Epithelial cell of esophagus (primary cell): ENCODE measurements at regions not wholly inside any gene's neighbourhood (a gene's known extent, or its start where the extent isn't known, plus 50 kb on each side); places are given as distances from the start of the nearest gene placed in this dataset.
A peak's percentile ranks its signal among the peaks of the same experiment; 100 is the strongest.

Experiments
- DNase-seq: peaks from one replicate; pipeline ENCODE4 v3.0.0; 2010; ENCODE audit warnings: low read depth
- H3K4me3 ChIP-seq: 2 replicates; pipeline ENCODE4 v1.5.1; 2011; ENCODE audit warnings: mild to moderate bottlenecking, low read length, control low read depth
- CTCF ChIP-seq: IDR thresholded peaks from 2 replicates; pipeline ENCODE4 v1.5.1; 2011; ENCODE audit warnings: low read depth, mild to moderate bottlenecking, low read length, control low read depth, inconsistent platforms; ENCODE audit not compliant: insufficient read depth; ENCODE audit errors: missing control alignments

GRCh38 chr12:92987362-92987761 lies 58.3 kb upstream of the EEA1 start:
- H3K4me3 ChIP-seq = no peak overlapping the region
- TF ChIP-seq CTCF = peak; percentile 52
- peak; percentile 82 for DNase-seq

GRCh38 chr12:92987846-92988621 lies 58.9 kb upstream of the EEA1 start:
- no peak overlapping the region for H3K4me3 ChIP-seq
- no peak for DNase-seq
- no peak for TF ChIP-seq CTCF

- DNase-seq = no peak
- H3K4me3 ChIP-seq = no peak overlapping the region
- no peak for TF ChIP-seq CTCF
These were observed 59.6 kb upstream of the EEA1 start for GRCh38 chr12:92988622-92989130.

- DNase-seq = no peak
- no peak for TF ChIP-seq CTCF
- H3K4me3 ChIP-seq = no peak overlapping the region
These were observed 60.8 kb upstream of the EEA1 start for GRCh38 chr12:92989715-92990484.

- no peak for TF ChIP-seq CTCF
- DNase-seq = no peak
- no peak overlapping the region for H3K4me3 ChIP-seq
These were observed 62.0 kb upstream of the EEA1 start for GRCh38 chr12:92991134-92991533.

- TF ChIP-seq CTCF = no peak
- no peak for DNase-seq
These were observed 62.9 kb upstream of the EEA1 start for GRCh38 chr12:92992041-92992440.

GRCh38 chr12:92993259-92993658 lies 64.2 kb upstream of the EEA1 start:
- TF ChIP-seq CTCF = no peak
- DNase-seq = no peak
- H3K4me3 ChIP-seq = no peak overlapping the region

More at GRCh38 chr12:92992041-92992440, 62.9 kb upstream of the EEA1 start:
- H3K4me3 ChIP-seq = no peak overlapping the region
